ENCODE measurements at regions not wholly inside any gene's neighbourhood (a gene's known extent, or its start where the extent isn't known, plus 50 kb on each side); places are given as distances from the start of the nearest gene placed in this dataset.

GRCh38 chr11:115047631-115048030, 369.3 kb downstream of the NXPE2 start:
- no peak for DNase-seq (ENCODE audit: low read depth in 2 of 2)
- no peak overlapping the region for H3K4me3 ChIP-seq (replicated peaks in 1 of 2; ENCODE audit: low read depth in 2 of 2, low read length in 2 of 2)
- no peak for TF ChIP-seq CTCF (IDR thresholded peaks at IDR 0.05; ENCODE audit: low read depth, low read length)

GRCh38 chr11:115049796-115050195, 371.5 kb downstream of the NXPE2 start:
- no peak for DNase-seq (ENCODE audit: low read depth in 2 of 2)
- no peak for TF ChIP-seq CTCF (IDR thresholded peaks at IDR 0.05; ENCODE audit: low read depth, low read length)
- no peak overlapping the region for H3K4me3 ChIP-seq (replicated peaks in 1 of 2; ENCODE audit: low read depth in 2 of 2, low read length in 2 of 2)

- no peak overlapping the region for H3K4me3 ChIP-seq (replicated peaks in 1 of 2; ENCODE audit: low read depth in 2 of 2, low read length in 2 of 2)
- no peak for DNase-seq (ENCODE audit: low read depth in 2 of 2)
- no peak for TF ChIP-seq CTCF (IDR thresholded peaks at IDR 0.05; ENCODE audit: low read depth, low read length)
Observed at GRCh38 chr11:115050756-115051155, 372.4 kb downstream of the NXPE2 start.

- no peak for DNase-seq (ENCODE audit: low read depth in 2 of 2)
- no peak for TF ChIP-seq CTCF (IDR thresholded peaks at IDR 0.05; ENCODE audit: low read depth, low read length)
- no peak overlapping the region for H3K4me3 ChIP-seq (replicated peaks in 1 of 2; ENCODE audit: low read depth in 2 of 2, low read length in 2 of 2)
Observed at GRCh38 chr11:115051938-115052590, 373.7 kb downstream of the NXPE2 start.

- TF ChIP-seq CTCF (IDR thresholded peaks at IDR 0.05; ENCODE audit: low read depth, low read length), result no peak
- no peak for DNase-seq (ENCODE audit: low read depth in 2 of 2)
- H3K4me3 ChIP-seq (replicated peaks in 1 of 2; ENCODE audit: low read depth in 2 of 2, low read length in 2 of 2), result no peak overlapping the region
Observed at GRCh38 chr11:115052601-115053000, 374.3 kb downstream of the NXPE2 start.

GRCh38 chr11:115054570-115055538, 376.5 kb downstream of the NXPE2 start:
- no peak for TF ChIP-seq CTCF (IDR thresholded peaks at IDR 0.05; ENCODE audit: low read depth, low read length)
- DNase-seq (ENCODE audit: low read depth in 2 of 2), result no peak
- no peak overlapping the region for H3K4me3 ChIP-seq (replicated peaks in 1 of 2; ENCODE audit: low read depth in 2 of 2, low read length in 2 of 2)

All from cardiac fibroblast (primary cell).